22Rv1 (cell line): ENCODE measurements at regions not wholly inside any gene's neighbourhood (a gene's known extent, or its start where the extent isn't known, plus 50 kb on each side); places are given as distances from the start of the nearest gene placed in this dataset.

Source experiments
- ZFX ChIP-seq: fragments of 450-650 bp; IDR thresholded peaks from 2 replicates; pipeline ENCODE4 v1.6.1; 2017; ENCODE audit warnings: antibody characterized with exemption, borderline replicate concordance
- TF ChIP-seq, protein P1 (sequence below): fragments of 450-650 bp; IDR thresholded peaks from 2 replicates; pipeline ENCODE4 v1.5.1; 2017; ENCODE audit warnings: mild to moderate bottlenecking

DNA sequence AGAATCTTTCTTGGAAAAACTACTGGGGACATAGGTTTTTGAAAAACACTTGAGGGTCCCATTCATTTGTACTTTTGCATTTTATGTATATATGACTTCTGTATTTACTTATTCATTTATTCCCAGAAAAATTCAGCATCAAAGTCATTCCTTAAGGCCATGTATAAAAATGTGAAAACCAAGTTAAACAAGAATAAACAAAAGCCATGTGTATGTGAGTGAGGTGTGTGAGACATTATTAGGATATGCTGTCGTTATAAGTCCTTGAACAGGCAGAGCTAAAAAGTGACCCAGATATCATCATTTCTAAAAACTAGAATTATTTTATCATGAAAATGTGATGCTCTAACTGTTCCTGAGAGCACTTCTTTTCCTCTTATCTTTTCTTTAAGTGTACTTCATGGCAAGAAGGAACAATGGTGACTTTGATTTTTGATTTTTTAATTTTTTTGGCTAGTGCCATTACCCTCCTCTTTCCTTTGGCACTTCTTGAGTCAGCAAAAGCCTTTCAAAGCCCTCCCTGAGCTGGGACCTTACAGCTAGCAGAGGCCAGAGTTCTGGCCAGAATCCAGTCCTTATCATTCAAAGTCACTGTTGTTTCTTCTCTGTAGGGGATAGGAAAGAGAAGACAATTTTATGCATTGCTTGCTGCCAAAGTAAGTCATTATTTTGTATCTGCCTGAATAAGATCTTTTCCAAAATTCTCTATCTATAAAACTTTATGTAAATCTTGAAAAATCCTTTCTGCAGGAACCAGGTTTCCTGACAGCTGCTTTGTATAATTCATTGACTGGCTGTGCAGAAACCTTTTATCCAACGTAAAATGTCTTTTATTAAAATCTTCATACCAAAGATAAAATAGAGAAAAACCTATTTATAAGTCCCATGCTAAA is 419.7 kb upstream of the PRICKLE1 start:
- TF ChIP-seq, protein P1, sequence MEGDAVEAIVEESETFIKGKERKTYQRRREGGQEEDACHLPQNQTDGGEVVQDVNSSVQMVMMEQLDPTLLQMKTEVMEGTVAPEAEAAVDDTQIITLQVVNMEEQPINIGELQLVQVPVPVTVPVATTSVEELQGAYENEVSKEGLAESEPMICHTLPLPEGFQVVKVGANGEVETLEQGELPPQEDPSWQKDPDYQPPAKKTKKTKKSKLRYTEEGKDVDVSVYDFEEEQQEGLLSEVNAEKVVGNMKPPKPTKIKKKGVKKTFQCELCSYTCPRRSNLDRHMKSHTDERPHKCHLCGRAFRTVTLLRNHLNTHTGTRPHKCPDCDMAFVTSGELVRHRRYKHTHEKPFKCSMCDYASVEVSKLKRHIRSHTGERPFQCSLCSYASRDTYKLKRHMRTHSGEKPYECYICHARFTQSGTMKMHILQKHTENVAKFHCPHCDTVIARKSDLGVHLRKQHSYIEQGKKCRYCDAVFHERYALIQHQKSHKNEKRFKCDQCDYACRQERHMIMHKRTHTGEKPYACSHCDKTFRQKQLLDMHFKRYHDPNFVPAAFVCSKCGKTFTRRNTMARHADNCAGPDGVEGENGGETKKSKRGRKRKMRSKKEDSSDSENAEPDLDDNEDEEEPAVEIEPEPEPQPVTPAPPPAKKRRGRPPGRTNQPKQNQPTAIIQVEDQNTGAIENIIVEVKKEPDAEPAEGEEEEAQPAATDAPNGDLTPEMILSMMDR: no peak
- TF ChIP-seq ZFX: no peak
